Inferior parietal cortex (tissue), 1 donor: ENCODE measurements at regions not wholly inside any gene's neighbourhood (a gene's known extent, or its start where the extent isn't known, plus 50 kb on each side); places are given as distances from the start of the nearest gene placed in this dataset.

Experiments
- DNase-seq: peaks from one replicate; pipeline ENCODE4 v3.0.0-alpha.2; 2016; ENCODE audit errors: extremely low spot score

DNA sequence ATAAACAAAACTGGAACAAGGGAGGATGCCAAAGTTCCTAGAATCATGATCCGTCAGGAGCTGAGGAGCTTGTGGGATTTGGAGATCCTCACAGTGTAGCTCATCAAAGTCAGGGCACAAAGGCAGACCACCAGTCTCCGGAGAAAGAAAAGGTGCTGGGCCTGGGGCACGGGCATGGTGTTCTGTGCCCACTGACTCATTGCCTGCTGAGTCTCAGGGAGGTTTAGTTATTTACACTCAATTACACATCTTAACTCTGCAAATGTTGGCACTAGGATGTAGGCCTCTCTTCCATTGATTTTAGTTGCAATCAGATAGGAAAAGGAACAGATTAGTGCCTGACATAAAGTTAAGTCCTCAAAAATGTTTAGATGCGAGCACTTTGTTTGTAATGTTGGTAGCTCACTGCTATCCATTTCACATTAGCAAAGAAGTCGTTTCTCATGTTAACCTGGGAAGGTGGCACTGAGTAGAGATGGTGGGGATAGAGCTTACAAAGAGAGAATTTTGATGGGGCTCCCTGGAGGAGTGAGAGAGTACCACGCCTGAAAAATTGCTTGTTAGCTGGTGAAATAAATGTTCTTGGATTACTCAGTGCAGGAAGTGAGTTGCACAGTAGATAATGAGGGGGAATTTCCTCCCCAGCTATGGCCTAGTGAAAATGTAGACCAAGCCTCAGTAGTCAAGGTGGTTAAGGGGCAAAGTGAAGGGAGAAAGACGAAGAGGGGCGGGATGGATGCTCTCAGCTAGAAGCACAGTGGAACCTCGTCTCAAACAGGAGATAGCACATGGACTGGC is 109.5 kb upstream of the CD180 start:
- DNase-seq = no peak

DNA sequence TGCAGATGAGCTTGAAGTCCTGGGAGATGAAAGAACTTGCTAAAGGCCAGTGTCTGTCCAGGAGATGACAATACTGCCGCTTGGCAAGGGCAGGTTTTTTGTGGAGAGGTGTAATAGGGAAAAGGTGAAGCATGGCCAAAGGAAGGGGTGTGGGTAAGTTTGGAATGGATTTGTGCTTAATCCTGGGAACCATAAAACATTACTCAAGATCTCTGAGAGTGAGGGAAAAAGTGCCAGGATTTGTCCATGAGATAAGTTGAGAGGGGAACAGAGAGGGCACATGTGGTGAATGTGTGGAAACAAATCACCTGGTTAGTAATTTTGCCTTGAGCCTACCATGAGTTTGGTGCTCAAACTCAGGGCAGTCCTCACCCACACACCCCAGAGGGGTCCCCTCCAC is 108.8 kb upstream of the CD180 start:
- DNase-seq = no peak

GRCh38 chr5:67303356-67303755 is 106.8 kb upstream of the CD180 start:
- DNase-seq = no peak

DNA sequence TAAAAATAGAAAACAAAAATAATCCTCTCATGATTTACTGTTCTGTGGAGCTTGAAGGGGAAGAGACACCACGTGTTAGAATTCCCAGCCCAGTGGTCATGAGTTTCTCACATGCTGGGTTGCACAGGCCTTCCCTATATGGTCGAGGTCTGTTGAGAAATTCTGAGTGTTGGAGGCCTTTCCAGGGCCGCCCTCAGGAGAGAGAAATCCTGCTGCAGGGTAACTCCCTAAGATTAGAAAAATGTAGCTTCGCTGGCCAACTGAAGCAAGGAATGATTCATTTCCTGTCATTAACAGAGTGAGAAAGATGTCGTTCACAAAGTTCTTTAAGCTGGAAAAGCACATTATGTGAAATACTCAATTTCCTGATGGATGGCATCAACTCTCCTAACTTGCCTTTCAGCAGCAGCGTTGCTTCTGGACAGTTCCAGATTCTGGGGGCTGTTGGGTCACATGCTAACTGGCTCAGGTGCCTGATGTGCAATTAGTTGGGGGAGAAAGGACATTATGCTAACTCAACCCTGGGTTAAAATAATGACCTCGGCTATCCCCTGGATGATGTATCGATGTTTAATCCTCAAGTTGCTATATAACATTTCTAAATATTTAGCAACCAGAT is 104.8 kb upstream of the CD180 start:
- DNase-seq = no peak

- no peak for DNase-seq
These were observed 103.7 kb upstream of the CD180 start for GRCh38 chr5:67300326-67300725.

- no peak for DNase-seq
These were observed 102.7 kb upstream of the CD180 start for GRCh38 chr5:67299231-67299735.

GRCh38 chr5:67297802-67298532 is 101.4 kb upstream of the CD180 start:
- DNase-seq = no peak

DNA sequence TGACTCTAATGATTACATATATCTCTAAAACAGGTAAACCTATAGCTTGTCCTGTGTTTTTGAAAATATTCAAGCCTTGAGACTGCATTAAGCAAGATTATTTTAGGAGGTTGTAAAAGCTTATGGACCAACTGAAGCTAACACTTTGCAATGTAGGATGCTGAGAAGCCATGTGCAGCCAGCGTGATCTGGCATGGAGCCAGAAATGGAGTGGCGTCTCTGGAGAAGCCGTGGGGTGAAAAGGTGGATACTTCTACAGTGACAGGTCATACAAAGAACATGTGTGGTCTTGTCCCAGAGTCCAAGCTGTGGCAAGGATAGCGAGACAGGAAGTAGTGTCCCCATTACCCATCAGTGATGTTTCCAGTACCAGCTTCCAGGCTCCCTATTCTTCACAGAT is 100.8 kb upstream of the CD180 start:
- no peak for DNase-seq

- no peak for DNase-seq
These were observed 97.8 kb upstream of the CD180 start for GRCh38 chr5:67294266-67294938.

- DNase-seq = no peak
These were observed 96.6 kb upstream of the CD180 start for GRCh38 chr5:67293226-67293625.

DNA sequence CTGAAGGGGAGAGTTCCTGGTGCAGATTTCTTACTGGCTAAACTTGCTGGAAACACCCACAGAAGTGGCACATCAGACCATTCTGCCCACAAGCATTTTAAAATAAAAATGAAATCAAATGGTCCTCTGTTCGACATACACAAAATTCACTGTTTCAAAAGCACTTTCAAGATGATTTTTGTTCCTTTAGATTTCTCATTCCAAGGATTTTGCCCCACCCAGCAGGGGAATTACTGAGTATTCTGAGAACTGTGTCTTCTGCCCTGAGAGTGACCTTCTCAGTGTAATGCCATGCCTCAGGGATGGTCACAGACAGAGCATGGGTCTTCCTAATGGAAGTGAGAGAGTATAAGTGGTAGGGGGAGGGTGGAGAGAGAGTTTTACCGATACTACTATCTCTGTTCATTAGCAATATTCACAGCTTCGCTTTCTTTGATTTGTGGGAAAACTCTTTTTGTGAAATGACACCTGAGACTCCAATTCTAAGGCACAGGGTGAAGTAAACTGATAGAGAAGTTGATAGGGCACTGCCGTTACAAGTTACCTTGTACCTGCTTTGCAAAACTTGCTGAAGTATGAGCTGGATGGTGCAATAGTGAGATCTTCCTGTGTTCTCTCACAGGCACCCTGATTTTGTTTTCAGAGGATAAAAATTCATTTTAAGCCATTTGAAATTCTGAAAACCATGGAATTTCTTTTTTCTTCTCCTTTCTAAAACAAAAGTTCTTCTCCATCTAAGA is 95.8 kb upstream of the CD180 start:
- DNase-seq = no peak

DNA sequence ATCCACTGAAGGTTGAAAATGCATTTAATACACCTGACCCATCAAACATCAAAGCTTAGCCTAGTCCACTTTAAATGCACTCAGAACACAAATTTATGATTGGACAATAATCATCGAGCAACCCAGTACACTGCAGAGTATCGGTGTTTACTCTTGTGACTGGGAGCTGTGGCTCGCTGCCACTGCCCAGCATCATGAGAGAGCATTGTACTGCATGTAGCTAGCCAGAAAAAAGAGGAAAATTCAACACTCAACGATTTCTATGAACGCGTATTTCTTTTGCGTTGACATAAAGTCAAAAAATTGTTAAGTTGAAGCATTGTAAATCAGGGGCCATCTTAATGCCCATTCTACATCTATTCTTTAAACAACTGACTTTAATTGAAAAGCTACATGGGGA is 95.1 kb upstream of the CD180 start:
- no peak for DNase-seq

GRCh38 chr5:67291066-67291465 is 94.5 kb upstream of the CD180 start:
- DNase-seq = no peak

GRCh38 chr5:67290655-67291054 is 94.1 kb upstream of the CD180 start:
- DNase-seq = no peak

- no peak for DNase-seq
These were observed 93.3 kb upstream of the CD180 start for GRCh38 chr5:67289763-67290521.

GRCh38 chr5:67287510-67288268 is 91.1 kb upstream of the CD180 start:
- peak; percentile 82 for DNase-seq

- DNase-seq = no peak
These were observed 89.4 kb upstream of the CD180 start for GRCh38 chr5:67286006-67286405.

- DNase-seq = no peak
These were observed 87.4 kb upstream of the CD180 start for GRCh38 chr5:67283988-67284487.

DNA sequence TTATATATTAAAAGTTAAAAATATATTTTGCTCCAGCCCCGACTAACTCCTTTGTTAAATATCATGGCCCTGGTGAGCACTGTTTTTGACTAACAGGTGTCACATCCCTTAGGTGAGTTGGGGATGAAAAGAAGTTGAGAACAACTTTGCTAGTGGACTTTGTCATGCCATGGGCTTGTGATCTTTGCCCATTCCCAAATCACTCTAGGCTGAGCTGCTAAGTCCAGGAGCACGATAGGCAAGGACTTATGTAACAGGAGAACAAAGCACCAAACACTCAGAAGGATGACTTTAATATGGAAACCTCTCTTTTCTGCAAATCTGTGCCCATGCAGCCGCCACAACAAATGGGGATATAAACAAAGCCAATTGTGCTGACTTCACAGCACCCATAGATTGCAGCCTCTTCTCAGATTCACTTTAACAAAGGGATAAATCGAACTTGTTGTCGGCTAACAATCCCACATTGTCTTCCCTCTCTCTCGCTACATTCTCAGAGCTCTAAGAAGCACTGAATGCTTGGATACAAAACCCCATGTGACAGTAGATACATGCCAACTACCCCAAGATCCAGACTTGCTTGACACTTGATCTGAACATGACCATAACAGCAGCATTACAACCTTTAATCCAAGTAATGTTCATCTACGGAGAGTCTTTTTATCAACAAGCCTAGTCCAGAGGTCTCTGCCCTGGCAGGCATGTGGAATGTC is 86.8 kb upstream of the CD180 start:
- DNase-seq = peak; percentile 91
